ENCODE measurements at regions not wholly inside any gene's neighbourhood (a gene's known extent, or its start where the extent isn't known, plus 50 kb on each side); places are given as distances from the start of the nearest gene placed in this dataset.
"Not testable (repeated sequence)": the region's sequence is repeated elsewhere in the genome, so short reads cannot be mapped to it uniquely, and the experiment has no call there.

- no peak overlapping the region for H3K27ac ChIP-seq (ENCODE audit: low read depth, low read length)
Measured at GRCh38 chr15:59764775-59765174, 75.7 kb upstream of the BNIP2 start.

GRCh38 chr15:59762558-59762957 lies 73.4 kb upstream of the BNIP2 start:
- Histone ChIP-seq H3K27ac (ENCODE audit: low read depth, low read length) (no peak overlapping the region), H3K36me3 (ENCODE audit: control insufficient read depth, insufficient read depth, low read length) (no peaks in the 10 kb centered on the region), H3K4me3 (ENCODE audit: low read depth, low read length) (no peak overlapping the region), H3K27me3 (ENCODE audit: control insufficient read depth, insufficient read depth, low read length) (no peaks in the 10 kb centered on the region), H3K4me1 (ENCODE audit: control insufficient read depth, insufficient read depth, low read length) (no peaks in the 10 kb centered on the region), H3K9me3 (ENCODE audit: control insufficient read depth, insufficient read depth, low read length) (no peaks in the 10 kb centered on the region)
- 83% methylated on average over 3 of the region's 3 CpGs for WGBS (ENCODE audit: insufficient coverage)
- no peak for DNase-seq (ENCODE audit: low read depth in 4 of 6, low spot score in 6 of 6)

More at GRCh38 chr15:59764775-59765174, 75.7 kb upstream of the BNIP2 start:
- Histone ChIP-seq H3K4me3 (ENCODE audit: low read depth, low read length) (no peak overlapping the region), H3K27me3 (ENCODE audit: control insufficient read depth, insufficient read depth, low read length) (no peaks in the 10 kb centered on the region), H3K4me1 (ENCODE audit: control insufficient read depth, insufficient read depth, low read length) (no peaks in the 10 kb centered on the region), H3K9me3 (ENCODE audit: control insufficient read depth, insufficient read depth, low read length) (no peaks in the 10 kb centered on the region), H3K36me3 (ENCODE audit: control insufficient read depth, insufficient read depth, low read length) (no peaks in the 10 kb centered on the region)
- DNase-seq (ENCODE audit: low read depth in 4 of 6, low spot score in 6 of 6) = no peak
- no CpG with 5 or more reads among the region's 2 CpGs for WGBS (ENCODE audit: insufficient coverage)

- H3K4me3 ChIP-seq (ENCODE audit: low read depth, low read length); H3K27me3 ChIP-seq (ENCODE audit: control insufficient read depth, insufficient read depth, low read length); H3K9me3 ChIP-seq (ENCODE audit: control insufficient read depth, insufficient read depth, low read length); H3K4me1 ChIP-seq (ENCODE audit: control insufficient read depth, insufficient read depth, low read length); DNase-seq (ENCODE audit: low read depth in 4 of 6, low spot score in 6 of 6); H3K36me3 ChIP-seq (ENCODE audit: control insufficient read depth, insufficient read depth, low read length); H3K27ac ChIP-seq (ENCODE audit: low read depth, low read length): not testable (repeated sequence)
- no CpG with 5 or more reads among the region's 2 CpGs for WGBS (ENCODE audit: insufficient coverage)
Measured at GRCh38 chr15:59760256-59760655, 71.1 kb upstream of the BNIP2 start.

- 17% methylated on average over 1 of the region's 7 CpGs for WGBS (ENCODE audit: insufficient coverage)
- no peak overlapping the region for H3K4me3 ChIP-seq (ENCODE audit: low read depth, low read length)
- no peaks in the 10 kb centered on the region for H3K27me3 ChIP-seq (ENCODE audit: control insufficient read depth, insufficient read depth, low read length)
- H3K27ac ChIP-seq (ENCODE audit: low read depth, low read length) = no peak overlapping the region
- DNase-seq (ENCODE audit: low read depth in 4 of 6, low spot score in 6 of 6) = peak in 5 of 6 donors; percentile 9 to 87 (median 33)
- no peaks in the 10 kb centered on the region for H3K9me3 ChIP-seq (ENCODE audit: control insufficient read depth, insufficient read depth, low read length)
- H3K36me3 ChIP-seq (ENCODE audit: control insufficient read depth, insufficient read depth, low read length) = no peaks in the 10 kb centered on the region
- no peaks in the 10 kb centered on the region for H3K4me1 ChIP-seq (ENCODE audit: control insufficient read depth, insufficient read depth, low read length)
Measured at GRCh38 chr15:59751552-59752413, 62.7 kb upstream of the BNIP2 start.

GRCh38 chr15:59746777-59747176 lies 57.7 kb upstream of the BNIP2 start:
- Histone ChIP-seq H3K27ac (ENCODE audit: low read depth, low read length) (no peak overlapping the region), H3K4me1 (ENCODE audit: control insufficient read depth, insufficient read depth, low read length) (no peaks in the 10 kb centered on the region), H3K27me3 (ENCODE audit: control insufficient read depth, insufficient read depth, low read length) (no peaks in the 10 kb centered on the region), H3K9me3 (ENCODE audit: control insufficient read depth, insufficient read depth, low read length) (no peaks in the 10 kb centered on the region), H3K4me3 (ENCODE audit: low read depth, low read length) (no peak overlapping the region), H3K36me3 (ENCODE audit: control insufficient read depth, insufficient read depth, low read length) (no peaks in the 10 kb centered on the region)
- 87% methylated on average over 8 of the region's 8 CpGs for WGBS (ENCODE audit: insufficient coverage)
- no peak for DNase-seq (ENCODE audit: low read depth in 4 of 6, low spot score in 6 of 6)

- WGBS (ENCODE audit: insufficient coverage) = 31% methylated on average over 5 of the region's 12 CpGs
- peak in 2 of 6 donors; percentile 40 to 73 for DNase-seq (ENCODE audit: low read depth in 4 of 6, low spot score in 6 of 6)
Measured at GRCh38 chr15:59741274-59741906, 52.3 kb upstream of the BNIP2 start.

GRCh38 chr15:59739557-59740186 lies 50.6 kb upstream of the BNIP2 start:
- DNase-seq (ENCODE audit: low read depth in 4 of 6, low spot score in 6 of 6) = no peak
- Histone ChIP-seq H3K27me3 (ENCODE audit: control insufficient read depth, insufficient read depth, low read length) (no peaks in the 10 kb centered on the region), H3K36me3 (ENCODE audit: control insufficient read depth, insufficient read depth, low read length) (no peaks in the 10 kb centered on the region), H3K9me3 (ENCODE audit: control insufficient read depth, insufficient read depth, low read length) (no peaks in the 10 kb centered on the region), H3K4me3 (ENCODE audit: low read depth, low read length) (no peak overlapping the region), H3K27ac (ENCODE audit: low read depth, low read length) (no peak overlapping the region), H3K4me1 (ENCODE audit: control insufficient read depth, insufficient read depth, low read length) (no peaks in the 10 kb centered on the region)
- 88% methylated on average over 15 of the region's 15 CpGs for WGBS (ENCODE audit: insufficient coverage)

More at GRCh38 chr15:59741274-59741906, 52.3 kb upstream of the BNIP2 start:
- H3K4me1 ChIP-seq (ENCODE audit: control insufficient read depth, insufficient read depth, low read length) = no peaks in the 10 kb centered on the region
- no peak overlapping the region for H3K4me3 ChIP-seq (ENCODE audit: low read depth, low read length)
- no peaks in the 10 kb centered on the region for H3K36me3 ChIP-seq (ENCODE audit: control insufficient read depth, insufficient read depth, low read length)
- H3K27ac ChIP-seq (ENCODE audit: low read depth, low read length) = no peak overlapping the region
- H3K27me3 ChIP-seq (ENCODE audit: control insufficient read depth, insufficient read depth, low read length) = no peaks in the 10 kb centered on the region
- H3K9me3 ChIP-seq (ENCODE audit: control insufficient read depth, insufficient read depth, low read length) = no peaks in the 10 kb centered on the region
